ENCODE measurements at regions not wholly inside any gene's neighbourhood (a gene's known extent, or its start where the extent isn't known, plus 50 kb on each side); places are given as distances from the start of the nearest gene placed in this dataset.

DNA sequence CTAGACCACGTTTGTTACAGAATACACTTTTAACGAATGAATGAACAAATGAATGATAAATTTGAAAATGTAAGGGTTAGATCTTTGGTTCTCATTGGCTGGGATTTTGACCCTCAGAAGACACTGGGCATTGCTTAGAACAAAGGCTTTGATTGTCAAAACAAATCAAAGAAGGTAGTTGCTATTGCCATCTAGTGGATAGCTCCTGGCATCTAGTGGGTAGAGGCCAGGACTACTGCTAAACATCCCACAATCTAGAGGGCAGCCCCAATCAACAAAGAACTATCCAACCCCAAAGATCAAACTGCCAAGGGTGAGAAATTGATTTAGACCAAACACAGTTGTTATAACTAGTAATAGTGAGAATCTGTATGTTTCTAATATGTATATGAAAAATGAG lies 552.3 kb downstream of the KCNJ3 start:
- TF ChIP-seq, protein P1, sequence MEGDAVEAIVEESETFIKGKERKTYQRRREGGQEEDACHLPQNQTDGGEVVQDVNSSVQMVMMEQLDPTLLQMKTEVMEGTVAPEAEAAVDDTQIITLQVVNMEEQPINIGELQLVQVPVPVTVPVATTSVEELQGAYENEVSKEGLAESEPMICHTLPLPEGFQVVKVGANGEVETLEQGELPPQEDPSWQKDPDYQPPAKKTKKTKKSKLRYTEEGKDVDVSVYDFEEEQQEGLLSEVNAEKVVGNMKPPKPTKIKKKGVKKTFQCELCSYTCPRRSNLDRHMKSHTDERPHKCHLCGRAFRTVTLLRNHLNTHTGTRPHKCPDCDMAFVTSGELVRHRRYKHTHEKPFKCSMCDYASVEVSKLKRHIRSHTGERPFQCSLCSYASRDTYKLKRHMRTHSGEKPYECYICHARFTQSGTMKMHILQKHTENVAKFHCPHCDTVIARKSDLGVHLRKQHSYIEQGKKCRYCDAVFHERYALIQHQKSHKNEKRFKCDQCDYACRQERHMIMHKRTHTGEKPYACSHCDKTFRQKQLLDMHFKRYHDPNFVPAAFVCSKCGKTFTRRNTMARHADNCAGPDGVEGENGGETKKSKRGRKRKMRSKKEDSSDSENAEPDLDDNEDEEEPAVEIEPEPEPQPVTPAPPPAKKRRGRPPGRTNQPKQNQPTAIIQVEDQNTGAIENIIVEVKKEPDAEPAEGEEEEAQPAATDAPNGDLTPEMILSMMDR (IDR thresholded peaks at IDR 0.05) = no peak
- no peak for TF ChIP-seq POLR2AphosphoS5 (IDR thresholded peaks at IDR 0.05)
- no peak for TF ChIP-seq POLR2A (IDR thresholded peaks at IDR 0.05)
- no peak for TF ChIP-seq EP300 (IDR thresholded peaks at IDR 0.05)

Data from gastroesophageal sphincter (tissue), 3 donors.